PFSK-1 (cell line): ENCODE measurements at regions not wholly inside any gene's neighbourhood (a gene's known extent, or its start where the extent isn't known, plus 50 kb on each side); places are given as distances from the start of the nearest gene placed in this dataset.

Experiments used
- POLR2AphosphoS5 ChIP-seq: IDR thresholded peaks from 2 replicates; pipeline ENCODE4 v1.6.1; 2012; ENCODE audit warnings: low read depth, mild to moderate bottlenecking, control low read depth, low read length, moderate library complexity
- SIN3A ChIP-seq: IDR thresholded peaks from 2 replicates; pipeline ENCODE4 v1.6.1; 2012; ENCODE audit warnings: mild to moderate bottlenecking, low read length, moderate library complexity, borderline replicate concordance; ENCODE audit not compliant: insufficient read depth
- TAF1 ChIP-seq: IDR thresholded peaks from 2 replicates; pipeline ENCODE4 v1.6.1; 2012; ENCODE audit warnings: low read length, control low read depth, borderline replicate concordance; ENCODE audit not compliant: insufficient read depth
- TF ChIP-seq, protein P1 (sequence below), 2 experiments: IDR thresholded peaks; 2 replicates each; pipeline versions ENCODE4 v1.6.1 to v1.8.0; 2011 to 2012; ENCODE audit warnings: low read depth in 2 of 2, low read length in 2 of 2, control low read depth in 1 of 2, inconsistent platforms in 1 of 2, mild to moderate bottlenecking in 1 of 2, moderate library complexity in 1 of 2; ENCODE audit not compliant: insufficient read depth in 1 of 2

- TF ChIP-seq TAF1 (no peak), POLR2AphosphoS5 (no peak), SIN3A (no peak)
- TF ChIP-seq, protein P1, sequence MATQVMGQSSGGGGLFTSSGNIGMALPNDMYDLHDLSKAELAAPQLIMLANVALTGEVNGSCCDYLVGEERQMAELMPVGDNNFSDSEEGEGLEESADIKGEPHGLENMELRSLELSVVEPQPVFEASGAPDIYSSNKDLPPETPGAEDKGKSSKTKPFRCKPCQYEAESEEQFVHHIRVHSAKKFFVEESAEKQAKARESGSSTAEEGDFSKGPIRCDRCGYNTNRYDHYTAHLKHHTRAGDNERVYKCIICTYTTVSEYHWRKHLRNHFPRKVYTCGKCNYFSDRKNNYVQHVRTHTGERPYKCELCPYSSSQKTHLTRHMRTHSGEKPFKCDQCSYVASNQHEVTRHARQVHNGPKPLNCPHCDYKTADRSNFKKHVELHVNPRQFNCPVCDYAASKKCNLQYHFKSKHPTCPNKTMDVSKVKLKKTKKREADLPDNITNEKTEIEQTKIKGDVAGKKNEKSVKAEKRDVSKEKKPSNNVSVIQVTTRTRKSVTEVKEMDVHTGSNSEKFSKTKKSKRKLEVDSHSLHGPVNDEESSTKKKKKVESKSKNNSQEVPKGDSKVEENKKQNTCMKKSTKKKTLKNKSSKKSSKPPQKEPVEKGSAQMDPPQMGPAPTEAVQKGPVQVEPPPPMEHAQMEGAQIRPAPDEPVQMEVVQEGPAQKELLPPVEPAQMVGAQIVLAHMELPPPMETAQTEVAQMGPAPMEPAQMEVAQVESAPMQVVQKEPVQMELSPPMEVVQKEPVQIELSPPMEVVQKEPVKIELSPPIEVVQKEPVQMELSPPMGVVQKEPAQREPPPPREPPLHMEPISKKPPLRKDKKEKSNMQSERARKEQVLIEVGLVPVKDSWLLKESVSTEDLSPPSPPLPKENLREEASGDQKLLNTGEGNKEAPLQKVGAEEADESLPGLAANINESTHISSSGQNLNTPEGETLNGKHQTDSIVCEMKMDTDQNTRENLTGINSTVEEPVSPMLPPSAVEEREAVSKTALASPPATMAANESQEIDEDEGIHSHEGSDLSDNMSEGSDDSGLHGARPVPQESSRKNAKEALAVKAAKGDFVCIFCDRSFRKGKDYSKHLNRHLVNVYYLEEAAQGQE (IDR thresholded peaks at IDR 0.05; ENCODE audit: insufficient read depth in 1 of 2, low read depth in 2 of 2, low read length in 2 of 2) = no peak
Measured at GRCh38 chr7:142668495-142668894, 80.8 kb upstream of the PRSS1 start.
